ENCODE measurements at regions not wholly inside any gene's neighbourhood (a gene's known extent, or its start where the extent isn't known, plus 50 kb on each side); places are given as distances from the start of the nearest gene placed in this dataset.

DNA sequence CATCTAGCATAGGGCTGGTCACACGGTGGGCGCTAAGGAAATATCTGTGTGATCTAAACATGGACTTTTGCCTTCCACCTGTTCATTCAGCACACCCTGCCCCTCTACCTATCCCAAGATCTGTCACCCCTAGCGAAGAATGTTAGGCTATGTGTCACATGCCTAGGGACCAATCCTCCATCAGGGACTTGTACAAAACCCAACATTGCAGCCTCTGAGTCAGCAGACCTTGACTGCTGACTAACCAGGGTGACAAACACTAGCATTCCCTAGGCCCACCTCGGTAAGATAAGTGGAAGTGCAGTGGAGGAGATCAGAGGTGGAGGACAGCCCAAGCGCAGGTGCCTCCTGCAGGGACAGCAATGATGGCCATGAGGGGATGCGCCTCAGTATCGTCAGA is 99.2 kb downstream of the SOX11 start:
- H3K27me3 ChIP-seq (ENCODE audit: control insufficient read depth, insufficient read depth, low read length) = no peaks in the 10 kb centered on the region
- H3K4me3 ChIP-seq (ENCODE audit: low read depth, low read length) = no peak overlapping the region
- H3K36me3 ChIP-seq (ENCODE audit: control insufficient read depth, insufficient read depth, low read length) = no peaks in the 10 kb centered on the region
- H3K9ac ChIP-seq (ENCODE audit: low read length) = no peak overlapping the region
- no peak overlapping the region for H3K27ac ChIP-seq (ENCODE audit: low read depth, low read length)
- H3K4me1 ChIP-seq (ENCODE audit: control insufficient read depth, insufficient read depth, low read length) = no peaks in the 10 kb centered on the region
- H3K9me3 ChIP-seq (ENCODE audit: control insufficient read depth, insufficient read depth, low read depth, low read length) = peaks cover 17% of the 10 kb centered on the region

DNA sequence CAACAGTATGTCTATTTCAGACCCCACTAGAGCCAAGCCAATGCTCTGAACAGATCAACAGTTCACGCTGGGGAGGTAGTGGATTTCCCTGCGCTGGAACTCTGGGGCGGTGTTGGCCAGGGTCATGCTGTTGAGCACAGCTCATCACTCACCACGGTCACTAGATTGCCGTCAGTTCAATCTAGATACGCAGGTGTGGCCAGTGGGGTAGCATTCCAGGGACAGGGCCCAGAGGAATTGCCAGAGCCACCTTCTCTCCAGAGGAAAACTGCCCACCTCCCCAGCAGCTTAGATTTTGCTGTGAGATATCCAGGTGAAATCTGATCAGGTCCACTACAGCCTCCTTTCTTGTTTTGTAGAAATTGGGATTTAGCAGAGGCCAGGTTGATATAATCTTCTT is 101.8 kb downstream of the SOX11 start:
- no peaks in the 10 kb centered on the region for H3K4me1 ChIP-seq (ENCODE audit: control insufficient read depth, insufficient read depth, low read length)
- H3K36me3 ChIP-seq (ENCODE audit: control insufficient read depth, insufficient read depth, low read length) = no peaks in the 10 kb centered on the region
- H3K27me3 ChIP-seq (ENCODE audit: control insufficient read depth, insufficient read depth, low read length) = no peaks in the 10 kb centered on the region
- no peak overlapping the region for H3K4me3 ChIP-seq (ENCODE audit: low read depth, low read length)
- peaks cover 9% of the 10 kb centered on the region for H3K9me3 ChIP-seq (ENCODE audit: control insufficient read depth, insufficient read depth, low read depth, low read length)
- H3K9ac ChIP-seq (ENCODE audit: low read length) = no peak overlapping the region
- H3K27ac ChIP-seq (ENCODE audit: low read depth, low read length) = no peak overlapping the region

DNA sequence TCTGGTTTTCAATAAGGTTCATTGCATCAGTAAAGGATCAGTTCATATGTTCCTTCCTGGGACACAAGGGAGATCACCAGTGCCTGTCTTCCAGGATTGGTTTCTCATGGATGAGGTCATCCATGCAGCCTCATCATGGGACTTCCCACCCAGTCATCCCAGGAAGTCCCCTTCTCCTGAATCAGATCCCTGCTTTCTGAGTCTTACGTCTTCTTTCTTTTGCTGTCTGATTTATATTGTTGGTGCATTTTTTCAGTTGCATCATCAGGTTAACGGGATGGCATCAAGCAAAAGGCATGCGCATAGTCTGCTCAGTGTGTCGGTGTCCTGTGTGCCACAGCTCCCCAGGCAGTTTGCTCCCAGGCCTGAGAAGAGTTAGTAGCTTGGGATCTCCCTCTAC is 105.9 kb downstream of the SOX11 start:
- Histone ChIP-seq H3K9ac (ENCODE audit: low read length) (no peak overlapping the region), H3K27me3 (ENCODE audit: control insufficient read depth, insufficient read depth, low read length) (no peaks in the 10 kb centered on the region), H3K4me3 (ENCODE audit: low read depth, low read length) (no peak overlapping the region), H3K36me3 (ENCODE audit: control insufficient read depth, insufficient read depth, low read length) (no peaks in the 10 kb centered on the region), H3K27ac (ENCODE audit: low read depth, low read length) (no peak overlapping the region), H3K9me3 (ENCODE audit: control insufficient read depth, insufficient read depth, low read depth, low read length) (peaks cover 18% of the 10 kb centered on the region), H3K4me1 (ENCODE audit: control insufficient read depth, insufficient read depth, low read length) (no peaks in the 10 kb centered on the region)

DNA sequence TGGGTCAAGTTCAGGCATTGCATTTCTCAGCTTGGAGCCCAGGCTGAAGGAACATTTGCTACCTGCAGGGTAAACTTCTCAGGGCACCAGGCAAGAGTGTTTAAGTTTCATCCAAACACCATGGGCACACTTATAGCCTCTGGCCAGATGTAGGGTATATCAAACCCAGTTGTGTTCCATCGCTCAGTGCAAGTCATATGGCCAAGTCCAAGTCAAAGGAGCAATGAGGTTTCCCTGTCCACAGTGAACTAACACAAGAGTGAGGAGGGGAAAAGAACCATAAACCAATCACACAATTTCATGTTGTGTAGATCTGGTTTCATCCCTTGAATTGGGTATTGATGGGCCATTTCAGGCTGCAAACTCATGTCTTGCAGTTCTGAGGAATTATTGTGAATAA is 107.2 kb downstream of the SOX11 start:
- Histone ChIP-seq H3K27me3 (ENCODE audit: control insufficient read depth, insufficient read depth, low read length) (no peaks in the 10 kb centered on the region), H3K4me3 (ENCODE audit: low read depth, low read length) (no peak overlapping the region), H3K36me3 (ENCODE audit: control insufficient read depth, insufficient read depth, low read length) (no peaks in the 10 kb centered on the region)

DNA sequence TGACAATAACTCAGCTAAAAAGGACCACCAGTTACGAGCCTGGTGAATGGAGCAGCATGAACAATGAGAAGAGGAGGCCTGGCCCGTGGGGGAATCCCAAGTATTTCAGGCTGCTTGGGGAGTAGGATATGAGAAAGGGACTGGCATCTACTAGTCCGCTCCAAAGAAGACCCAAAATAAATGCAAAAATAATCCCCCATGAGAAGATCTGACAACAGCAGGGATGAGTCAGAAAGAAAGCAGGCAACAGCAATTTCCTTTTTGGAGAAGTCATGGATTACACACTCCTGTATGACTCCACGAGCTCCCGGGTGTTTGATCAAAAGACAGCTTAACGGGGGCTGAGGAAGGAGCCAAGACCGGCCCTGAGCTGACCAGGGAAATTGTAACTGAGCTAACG is 111.4 kb downstream of the SOX11 start:
- Histone ChIP-seq H3K9ac (ENCODE audit: low read length) (no peak overlapping the region), H3K27ac (ENCODE audit: low read depth, low read length) (no peak overlapping the region), H3K27me3 (ENCODE audit: control insufficient read depth, insufficient read depth, low read length) (no peaks in the 10 kb centered on the region), H3K4me1 (ENCODE audit: control insufficient read depth, insufficient read depth, low read length) (peaks cover 7% of the 10 kb centered on the region), H3K9me3 (ENCODE audit: control insufficient read depth, insufficient read depth, low read depth, low read length) (peaks cover 15% of the 10 kb centered on the region), H3K4me3 (ENCODE audit: low read depth, low read length) (no peak overlapping the region), H3K36me3 (ENCODE audit: control insufficient read depth, insufficient read depth, low read length) (no peaks in the 10 kb centered on the region)

More for the DNA sequence above, 107.2 kb downstream of the SOX11 start:
- peaks cover 7% of the 10 kb centered on the region for H3K4me1 ChIP-seq (ENCODE audit: control insufficient read depth, insufficient read depth, low read length)
- H3K27ac ChIP-seq (ENCODE audit: low read depth, low read length) = no peak overlapping the region
- H3K9ac ChIP-seq (ENCODE audit: low read length) = no peak overlapping the region
- H3K9me3 ChIP-seq (ENCODE audit: control insufficient read depth, insufficient read depth, low read depth, low read length) = peaks cover 18% of the 10 kb centered on the region

DNA sequence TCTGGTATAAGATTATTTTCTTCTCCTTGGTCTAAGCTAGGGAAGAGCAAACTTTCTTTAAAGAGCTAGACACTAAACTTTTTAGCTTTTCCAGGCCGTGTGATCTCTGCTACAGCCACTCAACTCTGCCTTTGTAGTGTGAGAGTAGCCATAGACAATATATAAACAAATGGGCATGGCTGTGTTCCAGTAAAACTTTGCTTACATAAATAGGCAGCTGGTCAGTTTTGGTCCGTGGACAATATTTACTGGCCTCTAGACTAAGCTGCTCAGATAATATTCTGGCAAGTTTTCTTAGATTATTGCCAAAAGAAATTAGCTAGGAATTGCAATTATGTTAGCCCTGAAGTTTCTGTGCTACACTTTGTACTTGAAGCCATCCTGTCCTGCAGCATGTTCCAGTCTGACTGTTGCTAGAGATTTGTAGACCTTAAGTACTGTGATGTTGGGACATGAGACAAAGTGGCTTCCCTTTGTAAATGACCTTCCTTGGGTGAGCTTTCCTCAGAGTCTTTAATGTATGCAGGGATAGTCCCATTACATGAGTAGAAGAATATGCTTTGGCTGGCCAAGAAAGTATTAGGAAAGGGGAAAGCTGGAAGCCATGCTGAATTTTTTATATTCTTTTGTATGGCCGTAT is 126.9 kb downstream of the SOX11 start:
- Histone ChIP-seq H3K4me1 (ENCODE audit: control insufficient read depth, insufficient read depth, low read length) (no peaks in the 10 kb centered on the region), H3K9ac (ENCODE audit: low read length) (no peak overlapping the region), H3K4me3 (ENCODE audit: low read depth, low read length) (no peak overlapping the region), H3K27ac (ENCODE audit: low read depth, low read length) (no peak overlapping the region), H3K9me3 (ENCODE audit: control insufficient read depth, insufficient read depth, low read depth, low read length) (no peaks in the 10 kb centered on the region), H3K36me3 (ENCODE audit: control insufficient read depth, insufficient read depth, low read length) (no peaks in the 10 kb centered on the region), H3K27me3 (ENCODE audit: control insufficient read depth, insufficient read depth, low read length) (no peaks in the 10 kb centered on the region)

DNA sequence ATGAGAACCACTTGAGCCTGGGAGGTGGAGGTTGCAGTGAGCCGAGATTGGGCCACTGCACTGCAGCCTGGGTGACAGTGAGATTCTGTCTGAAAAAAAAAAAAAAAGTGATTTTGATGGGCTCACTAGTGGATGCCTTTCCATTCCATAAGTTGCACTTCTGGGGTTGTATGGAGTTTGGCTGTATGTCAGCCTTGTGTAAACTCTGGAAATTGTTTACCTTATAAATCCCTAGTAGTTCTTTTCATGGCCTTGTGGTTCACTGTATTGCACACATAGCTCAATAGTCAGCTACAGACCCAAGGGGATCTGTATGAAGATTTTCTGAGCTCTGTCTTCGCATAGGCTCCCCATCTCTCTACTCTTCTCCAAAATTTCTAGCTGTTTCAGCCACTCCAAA is 131.9 kb downstream of the SOX11 start:
- Histone ChIP-seq H3K9me3 (ENCODE audit: control insufficient read depth, insufficient read depth, low read depth, low read length) (peaks cover 17% of the 10 kb centered on the region), H3K4me3 (ENCODE audit: low read depth, low read length) (no peak overlapping the region), H3K27ac (ENCODE audit: low read depth, low read length) (no peak overlapping the region), H3K4me1 (ENCODE audit: control insufficient read depth, insufficient read depth, low read length) (no peaks in the 10 kb centered on the region), H3K9ac (ENCODE audit: low read length) (no peak overlapping the region), H3K27me3 (ENCODE audit: control insufficient read depth, insufficient read depth, low read length) (no peaks in the 10 kb centered on the region), H3K36me3 (ENCODE audit: control insufficient read depth, insufficient read depth, low read length) (no peaks in the 10 kb centered on the region)

DNA sequence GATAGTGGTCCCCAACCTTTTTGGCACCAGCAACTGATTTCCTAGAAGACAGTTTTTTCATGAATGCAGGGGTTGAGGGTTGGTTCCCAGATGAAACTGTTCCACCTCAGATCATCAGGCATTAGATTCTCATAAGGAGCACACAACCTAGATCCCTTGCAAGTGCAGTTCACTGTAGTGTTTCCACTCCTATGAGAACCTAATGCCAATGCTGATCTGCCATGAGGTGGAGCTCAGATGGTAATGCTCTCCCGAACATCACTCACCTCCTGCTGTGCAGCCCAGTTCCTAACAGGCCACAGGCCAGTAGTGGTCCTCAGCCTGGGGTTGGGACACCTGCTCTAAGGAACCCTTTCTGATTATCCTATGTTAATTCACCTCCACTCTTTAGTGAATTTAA is 133.5 kb downstream of the SOX11 start:
- Histone ChIP-seq H3K9me3 (ENCODE audit: control insufficient read depth, insufficient read depth, low read depth, low read length) (peaks cover 17% of the 10 kb centered on the region), H3K36me3 (ENCODE audit: control insufficient read depth, insufficient read depth, low read length) (no peaks in the 10 kb centered on the region), H3K9ac (ENCODE audit: low read length) (no peak overlapping the region), H3K27ac (ENCODE audit: low read depth, low read length) (no peak overlapping the region), H3K4me3 (ENCODE audit: low read depth, low read length) (no peak overlapping the region), H3K27me3 (ENCODE audit: control insufficient read depth, insufficient read depth, low read length) (no peaks in the 10 kb centered on the region), H3K4me1 (ENCODE audit: control insufficient read depth, insufficient read depth, low read length) (no peaks in the 10 kb centered on the region)

DNA sequence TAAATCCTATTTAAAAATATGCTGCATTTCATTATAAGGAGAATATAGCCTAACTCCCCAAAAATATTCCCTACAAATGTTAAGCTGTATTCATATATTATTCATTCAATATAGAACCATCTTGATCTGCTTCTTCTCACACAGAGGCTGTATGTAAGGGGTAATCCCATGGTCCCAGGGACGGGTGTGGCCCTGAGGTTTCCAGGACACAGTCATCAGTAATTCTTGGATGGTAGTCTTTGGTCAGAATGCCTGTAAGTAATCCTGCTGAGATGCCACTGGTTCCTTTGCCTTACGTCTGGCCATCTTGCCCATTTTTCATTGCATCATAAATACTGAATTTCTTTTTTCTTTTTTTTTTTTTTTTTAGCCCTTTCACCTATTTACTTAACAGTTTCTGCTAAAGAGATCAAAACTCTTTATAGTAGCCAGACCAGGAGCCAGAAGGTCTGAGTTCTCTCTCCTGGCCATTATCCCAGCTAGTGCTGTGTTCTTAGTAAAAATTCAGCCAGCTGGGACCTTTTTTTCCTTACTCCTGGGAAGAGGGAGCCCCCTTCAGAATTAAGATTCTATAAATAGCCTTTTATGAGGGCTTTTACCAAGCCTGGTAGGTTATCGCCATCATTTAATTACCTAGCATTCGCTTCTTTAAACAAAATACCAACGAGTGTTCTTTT is 134.9 kb downstream of the SOX11 start:
- Histone ChIP-seq H3K9ac (ENCODE audit: low read length) (no peak overlapping the region), H3K4me1 (ENCODE audit: control insufficient read depth, insufficient read depth, low read length) (no peaks in the 10 kb centered on the region), H3K27ac (ENCODE audit: low read depth, low read length) (no peak overlapping the region), H3K9me3 (ENCODE audit: control insufficient read depth, insufficient read depth, low read depth, low read length) (peaks cover 17% of the 10 kb centered on the region), H3K27me3 (ENCODE audit: control insufficient read depth, insufficient read depth, low read length) (no peaks in the 10 kb centered on the region), H3K4me3 (ENCODE audit: low read depth, low read length) (no peak overlapping the region), H3K36me3 (ENCODE audit: control insufficient read depth, insufficient read depth, low read length) (no peaks in the 10 kb centered on the region)

DNA sequence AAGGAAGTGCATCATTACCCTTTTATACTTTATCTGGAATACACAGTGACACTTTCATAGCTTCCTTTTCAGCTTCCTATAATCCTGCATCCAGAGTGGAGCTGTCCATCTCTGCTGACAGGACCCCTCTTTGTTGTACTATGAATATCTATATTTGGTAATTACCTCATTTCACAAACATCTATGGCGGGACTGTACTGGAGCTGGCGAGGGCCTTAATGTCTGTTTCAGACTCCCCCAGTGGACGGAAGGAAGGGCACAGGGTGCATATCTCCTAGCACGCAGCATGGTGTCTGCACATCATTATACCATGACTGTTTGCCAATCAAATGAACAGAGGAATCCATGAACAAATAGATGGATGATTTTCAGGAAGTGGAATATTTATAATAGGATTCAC is 142.3 kb downstream of the SOX11 start:
- Histone ChIP-seq H3K36me3 (ENCODE audit: control insufficient read depth, insufficient read depth, low read length) (no peaks in the 10 kb centered on the region), H3K4me3 (ENCODE audit: low read depth, low read length) (no peak overlapping the region), H3K9me3 (ENCODE audit: control insufficient read depth, insufficient read depth, low read depth, low read length) (no peaks in the 10 kb centered on the region), H3K27ac (ENCODE audit: low read depth, low read length) (no peak overlapping the region), H3K27me3 (ENCODE audit: control insufficient read depth, insufficient read depth, low read length) (no peaks in the 10 kb centered on the region), H3K4me1 (ENCODE audit: control insufficient read depth, insufficient read depth, low read length) (no peaks in the 10 kb centered on the region), H3K9ac (ENCODE audit: low read length) (no peak overlapping the region)

DNA sequence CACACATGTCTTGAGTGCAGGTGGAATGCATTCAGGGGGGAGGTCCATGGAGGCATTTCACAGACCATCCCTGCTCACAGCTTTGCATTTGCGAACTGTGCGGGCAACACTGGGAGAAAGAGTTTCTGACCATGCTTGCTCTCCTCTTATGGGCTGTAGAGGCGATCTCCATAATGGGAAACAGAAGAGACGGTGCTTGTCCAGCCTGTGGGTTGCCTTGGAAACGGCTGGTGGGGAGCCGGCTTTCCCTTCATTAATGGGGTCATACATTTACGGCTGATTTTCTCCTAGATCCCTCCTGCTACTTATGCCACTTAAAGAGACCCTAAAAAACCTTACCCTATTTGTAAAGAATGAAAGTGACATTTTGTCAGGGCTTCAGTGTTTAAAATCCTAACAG is 147.4 kb downstream of the SOX11 start:
- Histone ChIP-seq H3K27me3 (ENCODE audit: control insufficient read depth, insufficient read depth, low read length) (no peaks in the 10 kb centered on the region), H3K4me3 (ENCODE audit: low read depth, low read length) (no peak overlapping the region), H3K9ac (ENCODE audit: low read length) (no peak overlapping the region), H3K9me3 (ENCODE audit: control insufficient read depth, insufficient read depth, low read depth, low read length) (no peaks in the 10 kb centered on the region), H3K27ac (ENCODE audit: low read depth, low read length) (no peak overlapping the region), H3K36me3 (ENCODE audit: control insufficient read depth, insufficient read depth, low read length) (no peaks in the 10 kb centered on the region), H3K4me1 (ENCODE audit: control insufficient read depth, insufficient read depth, low read length) (no peaks in the 10 kb centered on the region)
